NCI-H446 (cell line): ENCODE measurements at regions not wholly inside any gene's neighbourhood (a gene's known extent, or its start where the extent isn't known, plus 50 kb on each side); places are given as distances from the start of the nearest gene placed in this dataset.
"Not testable (repeated sequence)": the region's sequence is repeated elsewhere in the genome, so short reads cannot be mapped to it uniquely, and the experiment has no call there.

Source experiments
- DNase-seq, 2 experiments: peaks; one replicate each; lab custom pipeline; 2025; lab: John Stamatoyannopoulos, UW

GRCh38 chr1:208942394-208943130 lies 641.0 kb upstream of the CAMK1G start:
- DNase-seq = peak; percentile 65 to 88

- DNase-seq = no peak
Measured at GRCh38 chr1:208943291-208943690, 640.2 kb upstream of the CAMK1G start.

GRCh38 chr1:208944981-208945451 lies 638.5 kb upstream of the CAMK1G start:
- no peak for DNase-seq

- no peak for DNase-seq
Measured at GRCh38 chr1:208950206-208950605, 633.3 kb upstream of the CAMK1G start.

- DNase-seq = no peak
Measured at GRCh38 chr1:208951026-208951525, 632.4 kb upstream of the CAMK1G start.

- no peak for DNase-seq
Measured at GRCh38 chr1:208951908-208952307, 631.6 kb upstream of the CAMK1G start.

GRCh38 chr1:208962867-208963266 lies 620.6 kb upstream of the CAMK1G start:
- DNase-seq = peak in 1 of 2 experiments; percentile 23

GRCh38 chr1:208965351-208965750 lies 618.2 kb upstream of the CAMK1G start:
- no peak for DNase-seq

GRCh38 chr1:208967334-208967733 lies 616.2 kb upstream of the CAMK1G start:
- no peak for DNase-seq

GRCh38 chr1:208974717-208975116 lies 608.8 kb upstream of the CAMK1G start:
- no peak for DNase-seq

GRCh38 chr1:208975456-208975855 lies 608.1 kb upstream of the CAMK1G start:
- no peak for DNase-seq

- no peak for DNase-seq
Measured at GRCh38 chr1:208977012-208977411, 606.5 kb upstream of the CAMK1G start.

GRCh38 chr1:208977638-208978256 lies 605.8 kb upstream of the CAMK1G start:
- no peak for DNase-seq

- no peak for DNase-seq
Measured at GRCh38 chr1:208979776-208980175, 603.7 kb upstream of the CAMK1G start.

GRCh38 chr1:208980605-208981004 lies 602.9 kb upstream of the CAMK1G start:
- DNase-seq = peak; percentile 81 to 83

GRCh38 chr1:208985231-208985630 lies 598.3 kb upstream of the CAMK1G start:
- peak in 1 of 2 experiments; percentile 79 for DNase-seq

- DNase-seq = no peak
Measured at GRCh38 chr1:208988811-208989222, 594.7 kb upstream of the CAMK1G start.

GRCh38 chr1:208990456-208990855 lies 593.1 kb upstream of the CAMK1G start:
- no peak for DNase-seq

GRCh38 chr1:208997053-208997452 lies 586.5 kb upstream of the CAMK1G start:
- not testable (repeated sequence) for DNase-seq

GRCh38 chr1:208997726-208998312 lies 585.7 kb upstream of the CAMK1G start:
- DNase-seq = no peak

- no peak for DNase-seq
Measured at GRCh38 chr1:209008586-209008985, 574.9 kb upstream of the CAMK1G start.

- no peak for DNase-seq
Measured at GRCh38 chr1:209010475-209011230, 572.9 kb upstream of the CAMK1G start.
